ENCODE measurements at regions not wholly inside any gene's neighbourhood (a gene's known extent, or its start where the extent isn't known, plus 50 kb on each side); places are given as distances from the start of the nearest gene placed in this dataset.
A peak's percentile ranks its signal among the peaks of the same experiment; 100 is the strongest.

GRCh38 chr17:69719474-69720048 is 305.1 kb downstream of the MAP2K6 start:
- no peak for DNase-seq

GRCh38 chr17:69722518-69722917 is 308.0 kb downstream of the MAP2K6 start:
- DNase-seq: no peak

- no peak for DNase-seq
Observed at GRCh38 chr17:69723316-69723715, 308.8 kb downstream of the MAP2K6 start.

GRCh38 chr17:69723741-69724140 is 309.2 kb downstream of the MAP2K6 start:
- no peak for DNase-seq

DNA sequence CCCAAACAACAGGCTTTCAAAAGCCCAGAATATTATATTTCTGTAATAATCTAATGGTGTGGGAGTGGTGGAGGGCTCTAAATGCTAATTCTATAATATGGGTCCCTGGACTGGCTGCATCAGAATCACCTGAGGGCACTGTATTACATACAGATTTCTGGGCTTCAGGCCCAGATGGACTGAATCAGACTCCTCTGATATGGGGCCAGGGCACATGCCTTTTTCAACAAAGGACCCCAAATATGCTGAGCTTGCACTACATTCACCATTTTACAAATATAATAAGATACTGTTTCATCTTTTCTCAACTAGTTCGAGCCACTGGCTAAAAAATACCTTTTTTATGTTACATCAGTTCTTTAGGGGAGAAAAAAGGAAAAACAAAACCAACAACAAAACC is 309.7 kb downstream of the MAP2K6 start:
- DNase-seq: no peak

GRCh38 chr17:69725146-69725545 is 310.6 kb downstream of the MAP2K6 start:
- DNase-seq: no peak

DNA sequence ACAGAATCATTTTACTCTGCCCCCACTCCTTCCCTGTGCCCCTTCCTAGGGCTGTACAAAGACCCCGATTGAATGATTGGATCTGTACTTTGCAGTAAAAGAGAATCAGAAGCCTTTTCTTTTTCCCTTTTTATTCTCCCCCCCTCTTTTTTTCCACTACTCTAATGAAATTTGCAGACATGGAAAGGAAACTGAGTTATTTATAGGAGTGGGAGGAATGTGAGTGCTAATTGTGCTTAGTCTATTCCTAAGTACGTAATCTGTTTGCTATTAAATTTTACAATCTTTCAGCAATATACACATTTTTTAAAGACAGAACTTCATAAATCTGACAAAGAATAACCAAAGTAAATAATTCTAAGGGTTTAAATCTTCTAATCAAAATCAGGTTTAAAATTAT is 314.3 kb downstream of the MAP2K6 start:
- no peak for DNase-seq

DNA sequence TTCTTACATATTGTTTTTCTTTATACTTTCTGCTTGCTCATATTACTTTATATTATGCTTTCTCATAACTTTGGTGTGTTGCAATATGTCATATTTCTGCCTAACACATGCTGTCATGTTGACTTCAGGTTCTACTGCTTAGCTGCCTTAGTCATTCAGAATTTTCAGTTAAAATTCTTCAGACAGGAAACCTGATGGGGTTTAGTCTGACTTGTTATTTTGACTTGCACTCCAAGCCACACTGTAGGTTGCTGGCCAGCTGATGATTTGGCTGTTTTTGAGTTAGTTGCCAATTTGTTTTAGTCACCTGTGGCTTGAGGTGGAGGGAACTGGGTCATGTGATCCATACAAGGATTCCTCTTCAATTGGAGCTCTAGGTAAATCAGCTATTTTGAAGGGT is 315.4 kb downstream of the MAP2K6 start:
- peak; percentile 70 for DNase-seq

- DNase-seq: no peak
Observed at GRCh38 chr17:69732272-69732918, 317.9 kb downstream of the MAP2K6 start.

- DNase-seq: peak; percentile 66
Observed at GRCh38 chr17:69733171-69734012, 318.9 kb downstream of the MAP2K6 start.

- no peak for DNase-seq
Observed at GRCh38 chr17:69734656-69735055, 320.2 kb downstream of the MAP2K6 start.

DNA sequence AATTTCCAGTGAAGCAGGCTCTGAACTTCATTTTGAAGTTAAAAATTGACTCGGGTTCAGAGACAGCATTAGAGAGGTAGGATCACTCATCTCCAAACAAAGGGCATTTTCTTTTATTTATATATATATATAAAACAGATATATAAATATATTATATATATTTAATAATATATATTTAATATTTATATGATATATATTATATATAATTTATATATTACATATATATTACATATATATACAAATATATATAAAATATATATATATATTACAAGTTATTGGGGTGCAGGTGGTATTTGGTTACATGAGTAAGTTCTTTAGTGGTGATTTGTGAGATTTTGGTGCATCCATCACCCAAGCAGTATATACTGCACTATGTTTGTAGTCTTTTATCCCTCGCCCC is 320.8 kb downstream of the MAP2K6 start:
- no peak for DNase-seq

DNA sequence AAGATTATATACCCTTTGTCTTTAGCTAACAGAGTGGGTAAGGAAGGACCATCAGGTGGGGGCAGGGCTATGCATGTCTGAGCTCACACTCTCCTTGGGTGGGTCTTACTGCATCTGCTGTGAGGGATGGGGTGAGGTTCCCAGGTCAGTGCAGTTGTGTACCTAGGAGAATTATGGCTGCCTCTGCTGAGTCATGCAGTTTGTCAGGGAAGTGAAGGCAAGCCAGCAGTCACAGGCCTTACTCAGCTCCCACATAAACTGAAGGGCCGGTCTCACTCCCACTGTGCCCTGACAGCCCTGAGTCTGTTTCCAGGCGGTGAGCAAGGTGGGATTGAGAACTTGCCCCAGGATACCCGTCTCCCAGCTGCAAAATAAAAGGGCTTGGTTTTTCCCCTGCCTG is 328.6 kb downstream of the MAP2K6 start:
- DNase-seq: no peak

GRCh38 chr17:69744512-69745070 is 330.1 kb downstream of the MAP2K6 start:
- DNase-seq: no peak

DNA sequence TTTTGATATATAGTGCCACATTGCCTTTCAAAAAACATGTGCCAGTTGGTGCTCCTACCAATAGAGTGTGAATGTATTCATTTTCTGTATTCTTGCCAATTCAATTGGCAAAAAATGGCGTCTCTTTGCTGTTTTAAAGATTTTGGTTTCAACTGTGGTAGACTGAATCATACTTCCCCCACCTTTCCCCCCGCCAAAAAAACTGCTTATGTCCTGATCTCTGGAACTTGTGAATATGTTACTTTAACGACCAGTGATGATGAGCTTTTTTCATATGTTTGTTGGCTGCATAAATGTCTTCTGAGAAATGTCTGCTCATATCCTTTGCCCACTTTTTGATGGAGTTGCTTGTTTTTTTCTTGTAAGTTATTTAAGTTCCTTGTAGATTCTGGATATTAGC is 325.1 kb upstream of the KCNJ16 start:
- no peak for DNase-seq

DNA sequence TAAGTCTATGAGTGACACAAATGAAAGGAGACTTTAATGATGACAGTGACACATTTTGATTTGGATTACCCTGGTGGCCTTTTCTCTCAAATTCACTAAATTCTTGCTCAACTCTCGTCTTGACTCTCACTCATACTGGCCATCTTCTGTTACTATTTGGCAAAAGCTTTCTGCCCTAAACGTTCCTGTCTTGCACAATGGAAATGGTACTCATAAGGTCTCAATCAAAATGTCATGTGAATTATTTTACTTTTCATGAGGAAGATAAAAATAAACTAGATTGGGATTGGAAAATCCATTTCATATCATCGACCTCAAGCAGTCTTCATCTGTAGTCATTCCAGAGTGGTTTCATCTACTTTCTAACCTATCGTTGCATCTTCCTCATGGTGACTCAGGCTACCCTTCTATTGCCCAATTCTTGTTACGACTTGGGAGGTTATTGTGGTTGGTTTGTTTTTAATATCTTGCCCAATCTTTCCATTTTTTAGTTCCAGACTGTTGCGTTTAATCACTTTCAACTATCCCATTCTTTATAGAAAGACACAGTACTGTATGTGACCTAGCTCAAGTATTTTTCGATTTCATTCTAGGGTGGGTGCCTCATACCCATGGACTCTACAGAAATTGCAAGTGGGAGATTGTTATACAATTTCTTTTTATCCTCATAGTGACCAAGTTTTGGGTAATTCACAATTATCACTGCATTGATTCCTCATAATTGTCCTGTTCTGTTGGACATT is 317.2 kb upstream of the KCNJ16 start:
- DNase-seq: peak; percentile 92

DNA sequence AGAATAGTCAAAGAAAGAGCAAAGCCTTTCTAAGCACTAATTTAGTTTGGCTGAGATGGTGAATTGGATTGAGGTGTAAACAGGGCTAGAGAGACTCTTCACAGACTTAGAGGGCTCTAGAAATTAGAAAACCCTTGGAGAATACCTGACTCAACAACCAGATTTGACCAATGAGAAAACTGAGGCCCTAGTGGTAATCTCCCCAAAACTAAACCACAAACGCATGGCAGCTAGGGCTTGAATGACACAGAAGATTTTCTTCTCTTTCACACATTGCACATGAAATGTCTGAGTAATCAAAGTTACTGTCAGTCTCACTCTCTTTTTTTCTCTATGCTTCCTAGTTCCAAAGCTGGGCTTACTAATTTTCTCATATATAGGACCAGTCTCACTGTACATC is 314.5 kb upstream of the KCNJ16 start:
- DNase-seq: no peak

- no peak for DNase-seq
Observed at GRCh38 chr17:69761011-69761410, 314.0 kb upstream of the KCNJ16 start.

DNA sequence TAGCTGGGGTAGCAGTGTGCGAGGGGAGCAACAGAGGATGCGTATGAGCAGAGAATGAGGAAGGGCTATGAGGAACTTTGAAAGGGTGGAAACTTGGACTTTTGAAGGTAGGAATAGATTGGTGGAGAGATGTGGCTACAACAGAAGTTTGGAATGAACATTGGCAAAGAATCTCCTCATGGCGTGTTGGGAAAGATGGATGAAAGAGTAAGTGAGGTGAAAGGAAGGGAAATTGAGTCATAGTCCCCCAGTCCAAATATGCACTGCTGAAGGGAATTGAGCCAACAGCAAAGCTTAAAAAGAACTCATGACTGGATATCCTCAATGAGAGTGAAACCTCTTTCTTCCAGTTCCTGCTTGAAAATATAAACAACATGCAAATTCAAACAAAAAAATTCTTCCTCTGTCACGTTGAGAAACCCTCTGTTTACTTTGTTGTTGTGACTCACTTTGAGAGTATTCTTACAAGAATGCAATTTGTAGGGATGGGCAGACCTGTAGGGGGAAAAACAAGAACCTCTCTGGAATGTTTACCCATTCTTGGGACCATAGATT is 313.2 kb upstream of the KCNJ16 start:
- DNase-seq: peak; percentile 90

- peak; percentile 35 for DNase-seq
Observed at GRCh38 chr17:69762359-69762758, 312.7 kb upstream of the KCNJ16 start.

- DNase-seq: no peak
Observed at GRCh38 chr17:69762766-69763165, 312.3 kb upstream of the KCNJ16 start.

GRCh38 chr17:69763503-69763902 is 311.5 kb upstream of the KCNJ16 start:
- DNase-seq: peak; percentile 59

DNA sequence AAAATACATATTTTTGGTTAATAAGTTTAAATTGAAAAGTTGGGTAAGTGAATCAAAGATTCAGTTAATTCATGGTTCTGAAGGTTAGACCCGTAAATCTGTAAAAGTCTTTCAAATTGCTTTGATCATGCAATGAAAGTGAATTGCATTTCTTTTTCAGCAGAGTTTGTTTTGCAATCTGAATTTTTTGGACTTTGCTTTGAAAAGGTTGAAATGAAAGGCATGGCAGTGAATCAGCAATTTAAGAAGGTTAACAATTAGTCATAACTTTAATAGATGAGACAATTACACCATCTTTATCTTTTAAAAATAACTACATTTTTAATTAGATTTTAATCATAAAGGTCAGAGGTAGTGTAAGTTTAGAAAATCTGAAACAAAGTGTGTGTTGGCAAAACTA is 310.9 kb upstream of the KCNJ16 start:
- no peak for DNase-seq
